Duodenal mucosa (tissue), 2 donors: ENCODE measurements at regions not wholly inside any gene's neighbourhood (a gene's known extent, or its start where the extent isn't known, plus 50 kb on each side); places are given as distances from the start of the nearest gene placed in this dataset.

ENCODE experiments used
- H3K27ac ChIP-seq: one replicate; pipeline ENCODE4 v1.7.0; 2013; ENCODE audit warnings: low read depth, low read length
- H3K27me3 ChIP-seq, 2 donors: one replicate each; pipeline ENCODE4 v1.7.0; 2013; ENCODE audit warnings: low read length in 2 of 2, control low read depth in 1 of 2; ENCODE audit not compliant: insufficient read depth in 2 of 2, control insufficient read depth in 1 of 2
- H3K36me3 ChIP-seq, 2 donors: one replicate each; pipeline ENCODE4 v1.7.0; 2013; ENCODE audit warnings: low read length in 2 of 2, control low read depth in 1 of 2; ENCODE audit not compliant: insufficient read depth in 2 of 2, control insufficient read depth in 1 of 2
- H3K4me1 ChIP-seq, 2 donors: one replicate each; pipeline ENCODE4 v1.7.0; 2013; ENCODE audit warnings: low read length in 2 of 2, control low read depth in 1 of 2; ENCODE audit not compliant: insufficient read depth in 2 of 2, control insufficient read depth in 1 of 2
- H3K4me3 ChIP-seq, 2 donors: one replicate each; pipeline ENCODE4 v1.7.0; 2013; ENCODE audit warnings: low read length in 2 of 2, low read depth in 1 of 2
- H3K9ac ChIP-seq, 2 donors: one replicate each; pipeline ENCODE4 v1.7.0; 2013; ENCODE audit warnings: low read length in 2 of 2, low read depth in 1 of 2
- H3K9me3 ChIP-seq, 2 donors: one replicate each; pipeline ENCODE4 v1.7.0; 2013; ENCODE audit warnings: low read length in 2 of 2, control low read depth in 1 of 2; ENCODE audit not compliant: control insufficient read depth in 1 of 2

DNA sequence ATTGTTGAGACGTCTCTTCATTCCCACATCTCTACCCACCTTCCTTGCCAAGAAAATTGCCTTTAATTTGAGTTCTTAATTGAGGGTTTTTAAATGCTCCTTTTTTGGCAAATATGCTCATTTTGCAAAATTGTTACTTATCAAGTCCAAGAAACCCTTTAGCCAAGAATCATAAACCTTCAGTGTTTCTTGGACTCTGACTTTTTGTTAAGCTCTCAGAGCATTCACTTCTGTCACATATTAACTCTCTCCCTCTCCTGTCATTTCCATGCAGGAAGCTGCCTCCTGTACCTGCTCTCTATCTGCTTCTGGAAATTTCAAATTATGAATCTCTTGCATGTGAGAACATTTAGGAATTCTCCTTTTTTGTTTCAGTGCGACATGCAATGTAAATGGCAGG is 100.0 kb upstream of the PIEZO2 start:
- Histone ChIP-seq H3K27me3 (no peaks in the 10 kb centered on the region), H3K4me1 (no peaks in the 10 kb centered on the region), H3K9me3 (peaks cover 3 to 5% of the 10 kb centered on the region in 2 donors), H3K4me3 (no peak overlapping the region), H3K9ac (no peak overlapping the region), H3K27ac (no peak overlapping the region), H3K36me3 (no peaks in the 10 kb centered on the region)

DNA sequence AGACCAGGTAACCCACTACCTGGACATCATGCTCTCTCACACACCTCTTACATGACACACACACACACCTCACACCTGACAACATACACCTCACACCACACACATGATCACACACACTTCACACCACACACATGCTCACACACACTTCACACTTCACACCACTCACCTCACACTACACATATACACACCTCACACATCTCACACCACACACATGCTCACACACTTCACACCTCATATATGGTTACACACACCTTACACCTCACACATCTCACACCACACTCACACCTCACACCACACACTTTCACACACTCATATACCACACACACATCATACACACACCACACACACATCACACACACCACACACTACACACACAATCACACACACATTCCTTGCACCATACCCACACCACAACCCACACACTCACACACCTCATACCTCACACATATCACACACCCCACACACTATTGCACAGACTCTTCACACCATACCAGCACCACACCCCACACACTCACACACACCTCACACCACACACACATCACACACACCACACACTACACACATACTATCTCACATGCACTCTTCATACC is 98.1 kb upstream of the PIEZO2 start:
- H3K9ac ChIP-seq, result no peak overlapping the region
- no peak overlapping the region for H3K27ac ChIP-seq
- no peaks in the 10 kb centered on the region for H3K4me1 ChIP-seq
- no peaks in the 10 kb centered on the region for H3K36me3 ChIP-seq
- H3K27me3 ChIP-seq, result no peaks in the 10 kb centered on the region
- no peak overlapping the region for H3K4me3 ChIP-seq
- H3K9me3 ChIP-seq, result peaks cover 3 to 5% of the 10 kb centered on the region in 2 donors

DNA sequence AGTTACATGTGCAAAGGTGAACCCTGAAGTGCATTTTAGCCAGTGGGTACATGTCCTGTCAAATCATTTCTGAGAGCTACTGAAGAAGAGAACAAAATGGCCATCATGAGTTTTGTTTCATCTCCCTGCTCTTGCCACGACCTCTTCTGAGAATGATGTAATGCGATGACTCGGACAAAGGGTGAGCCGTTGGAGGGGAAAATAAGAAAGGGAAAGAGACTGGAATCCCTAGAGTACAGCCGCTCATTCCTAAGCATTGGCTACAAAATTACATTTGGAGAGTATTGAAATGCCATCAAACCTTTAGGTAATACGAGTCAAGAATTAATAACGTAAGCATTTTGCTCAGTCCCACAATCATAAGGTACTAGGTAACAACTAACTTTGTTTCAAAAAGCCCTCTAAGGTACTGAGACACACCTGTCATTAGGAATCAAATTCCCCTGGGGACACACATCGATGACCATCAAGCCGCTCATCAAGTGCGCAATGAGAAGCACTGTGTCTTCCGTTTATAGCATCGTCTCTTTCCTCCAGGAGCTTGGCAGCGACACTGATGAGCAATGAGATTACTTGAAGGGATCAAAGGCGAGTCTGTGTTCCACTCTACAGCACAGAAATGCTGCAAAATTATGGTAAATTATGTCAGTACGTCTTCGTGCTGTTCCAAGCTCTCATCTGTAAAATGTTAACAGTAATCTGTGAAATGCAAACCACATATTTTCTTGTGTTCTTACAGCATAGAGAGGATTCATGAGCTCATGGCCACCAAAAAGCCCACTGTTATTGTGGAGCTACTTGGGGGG is 97.3 kb upstream of the PIEZO2 start:
- Histone ChIP-seq H3K27ac (no peak overlapping the region), H3K36me3 (no peaks in the 10 kb centered on the region), H3K9ac (no peak overlapping the region), H3K4me1 (no peaks in the 10 kb centered on the region), H3K4me3 (no peak overlapping the region), H3K27me3 (no peaks in the 10 kb centered on the region), H3K9me3 (peaks cover 3 to 9% of the 10 kb centered on the region in 2 donors)

DNA sequence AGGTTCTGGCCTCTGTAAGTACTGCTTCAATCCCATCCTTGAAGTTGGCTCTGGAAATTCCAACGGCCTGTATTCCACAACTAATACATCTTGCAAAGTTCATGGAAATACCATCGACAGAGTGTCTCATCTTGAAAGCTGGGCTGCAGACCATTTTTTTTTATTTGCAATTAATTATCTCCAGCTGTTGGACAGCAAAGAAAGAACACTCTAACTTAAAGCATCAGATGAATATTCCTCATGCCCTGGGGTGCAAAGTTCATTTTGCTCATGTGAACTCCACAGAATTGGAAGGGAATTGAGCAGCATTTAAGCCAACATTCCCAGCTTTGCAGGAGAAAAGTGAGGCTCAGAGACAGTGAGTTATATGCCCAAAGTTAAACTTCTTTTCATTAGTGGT is 96.5 kb upstream of the PIEZO2 start:
- Histone ChIP-seq H3K27ac (no peak overlapping the region), H3K9me3 (peaks cover 3 to 9% of the 10 kb centered on the region in 2 donors), H3K27me3 (no peaks in the 10 kb centered on the region), H3K4me1 (no peaks in the 10 kb centered on the region), H3K4me3 (no peak overlapping the region), H3K36me3 (no peaks in the 10 kb centered on the region), H3K9ac (no peak overlapping the region)

DNA sequence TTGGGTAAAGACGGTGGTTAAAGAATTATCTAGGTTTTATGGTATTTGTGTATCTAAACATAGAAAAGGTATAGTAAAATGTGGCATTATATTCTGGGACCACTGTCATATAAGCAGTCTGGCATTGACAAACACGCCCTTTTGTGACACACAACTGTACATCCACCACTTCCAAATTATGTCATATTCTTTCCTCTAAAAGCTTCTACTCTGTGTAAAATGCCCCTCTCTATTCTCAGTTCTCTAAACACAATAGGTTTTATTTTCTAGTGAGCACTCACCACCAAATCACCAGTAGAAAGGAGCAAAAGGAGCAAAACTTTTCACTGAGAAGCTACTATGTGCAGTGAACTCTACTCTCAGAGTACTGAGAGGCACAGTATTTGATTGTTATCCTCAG is 88.1 kb upstream of the PIEZO2 start:
- Histone ChIP-seq H3K9ac (no peak overlapping the region), H3K9me3 (peaks cover 0 to 5% of the 10 kb centered on the region in 2 donors), H3K27ac (no peak overlapping the region), H3K27me3 (no peaks in the 10 kb centered on the region), H3K4me3 (no peak overlapping the region), H3K36me3 (no peaks in the 10 kb centered on the region), H3K4me1 (no peaks in the 10 kb centered on the region)

DNA sequence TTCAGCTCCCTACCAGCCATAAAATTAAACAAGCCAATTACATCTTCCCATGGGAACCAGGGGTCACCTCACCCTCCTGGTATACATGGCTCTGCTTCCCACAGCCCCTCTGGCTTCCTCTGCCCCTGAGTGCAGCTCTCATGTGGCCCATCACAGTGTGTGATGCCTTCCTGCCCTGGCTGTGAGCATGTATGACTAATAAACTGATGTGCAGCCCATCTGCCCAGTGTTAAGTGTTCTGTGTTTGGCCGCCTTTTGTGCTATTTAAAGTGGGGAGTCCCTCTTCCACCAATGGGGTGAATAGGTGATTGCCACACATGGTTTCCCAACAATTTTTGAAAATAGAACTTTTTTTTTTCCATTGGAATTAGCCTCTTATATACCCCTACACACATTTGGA is 87.7 kb upstream of the PIEZO2 start:
- Histone ChIP-seq H3K4me3 (no peak overlapping the region), H3K9ac (no peak overlapping the region), H3K4me1 (no peaks in the 10 kb centered on the region), H3K9me3 (peaks cover 0 to 4% of the 10 kb centered on the region in 2 donors), H3K27me3 (no peaks in the 10 kb centered on the region), H3K27ac (no peak overlapping the region), H3K36me3 (no peaks in the 10 kb centered on the region)

DNA sequence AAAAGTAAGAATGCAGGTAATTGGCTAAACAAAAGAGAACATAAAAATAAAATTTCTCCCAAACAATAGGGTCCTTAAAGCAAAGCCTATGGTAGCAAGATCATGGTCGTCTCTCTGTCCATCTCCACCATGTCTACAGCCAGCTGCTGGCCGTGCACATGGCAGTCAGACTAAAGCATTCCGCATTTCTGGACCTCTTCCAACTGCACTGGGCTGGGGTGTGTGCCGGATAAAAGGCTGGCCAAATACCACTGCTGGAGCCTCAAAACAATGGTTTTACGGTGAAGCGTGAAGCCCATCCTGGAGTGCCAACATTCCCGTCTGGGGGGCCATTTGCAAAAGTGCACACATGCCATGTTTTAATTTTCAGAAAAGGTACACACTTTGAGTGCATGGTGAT is 74.8 kb upstream of the PIEZO2 start:
- no peak overlapping the region for H3K4me3 ChIP-seq
- no peaks in the 10 kb centered on the region for H3K36me3 ChIP-seq
- no peak overlapping the region for H3K9ac ChIP-seq
- H3K4me1 ChIP-seq, result no peaks in the 10 kb centered on the region
- no peaks in the 10 kb centered on the region for H3K9me3 ChIP-seq
- no peak overlapping the region for H3K27ac ChIP-seq
- H3K27me3 ChIP-seq, result no peaks in the 10 kb centered on the region

DNA sequence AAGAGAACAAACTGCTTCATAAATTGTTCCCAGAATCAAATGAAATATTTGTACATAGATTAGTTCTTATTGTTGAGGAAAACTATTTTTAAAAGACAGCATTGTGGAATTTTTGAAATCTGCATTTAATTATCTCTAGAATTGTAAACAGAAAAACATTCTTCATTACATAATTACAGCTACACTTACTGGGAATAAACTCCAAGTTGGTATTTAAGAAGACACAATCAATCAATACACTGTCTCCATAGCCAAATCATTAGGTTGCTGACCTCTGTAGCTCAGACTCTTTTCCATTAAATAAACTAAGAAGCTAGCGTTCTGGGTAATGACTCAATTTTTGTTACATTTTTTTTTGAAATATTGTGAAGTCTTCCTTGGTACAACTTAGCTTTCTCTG is 70.2 kb upstream of the PIEZO2 start:
- Histone ChIP-seq H3K9ac (no peak overlapping the region), H3K36me3 (no peaks in the 10 kb centered on the region), H3K9me3 (no peaks in the 10 kb centered on the region), H3K4me3 (no peak overlapping the region), H3K27ac (no peak overlapping the region), H3K27me3 (no peaks in the 10 kb centered on the region), H3K4me1 (no peaks in the 10 kb centered on the region)

DNA sequence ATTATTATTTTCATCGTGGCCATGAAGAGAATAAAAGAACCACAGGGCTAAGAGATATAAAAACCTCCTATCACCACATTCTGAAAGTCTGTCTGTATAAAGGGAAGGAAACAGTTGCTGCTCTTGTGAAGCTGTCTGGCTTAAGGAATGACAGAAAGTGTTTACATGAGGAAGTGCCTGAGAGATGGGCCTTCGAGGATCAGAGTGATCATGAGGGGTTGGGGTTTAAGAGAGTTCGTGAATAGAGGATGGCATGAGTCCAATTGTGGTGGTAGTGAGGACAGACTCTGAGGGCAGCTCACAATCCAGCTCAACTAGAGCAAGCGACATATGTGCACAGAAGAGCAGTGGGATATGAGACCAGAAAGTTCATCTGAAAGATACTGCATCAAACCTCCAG is 65.8 kb upstream of the PIEZO2 start:
- H3K27ac ChIP-seq, result no peak overlapping the region
- H3K4me1 ChIP-seq, result no peaks in the 10 kb centered on the region
- no peak overlapping the region for H3K9ac ChIP-seq
- H3K4me3 ChIP-seq, result no peak overlapping the region
- H3K9me3 ChIP-seq, result no peaks in the 10 kb centered on the region
- H3K27me3 ChIP-seq, result no peaks in the 10 kb centered on the region
- no peaks in the 10 kb centered on the region for H3K36me3 ChIP-seq

DNA sequence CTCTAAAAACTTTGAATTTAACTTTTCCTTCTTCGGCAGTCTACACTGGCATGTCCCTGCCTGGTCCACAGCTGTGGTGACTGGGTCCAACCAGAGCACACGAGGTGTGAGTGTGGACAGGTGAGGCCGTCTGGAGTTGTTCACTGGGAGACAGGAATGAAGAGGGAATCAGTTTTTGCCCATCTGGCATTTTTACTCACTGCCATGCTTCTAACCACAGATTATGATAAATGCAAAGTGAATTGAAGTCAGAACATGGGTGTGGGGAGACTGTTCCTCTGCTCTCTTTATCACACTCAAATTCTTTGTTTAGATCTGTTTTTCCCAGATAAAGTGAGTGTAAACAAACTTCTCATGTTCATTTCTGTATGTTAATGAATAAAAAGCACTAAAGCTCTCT is 54.7 kb upstream of the PIEZO2 start:
- Histone ChIP-seq H3K36me3 (no peaks in the 10 kb centered on the region), H3K4me3 (no peak overlapping the region), H3K9ac (no peak overlapping the region), H3K27ac (no peak overlapping the region), H3K27me3 (no peaks in the 10 kb centered on the region), H3K9me3 (no peaks in the 10 kb centered on the region), H3K4me1 (no peaks in the 10 kb centered on the region)
